ENCODE measurements at regions not wholly inside any gene's neighbourhood (a gene's known extent, or its start where the extent isn't known, plus 50 kb on each side); places are given as distances from the start of the nearest gene placed in this dataset.

DNA sequence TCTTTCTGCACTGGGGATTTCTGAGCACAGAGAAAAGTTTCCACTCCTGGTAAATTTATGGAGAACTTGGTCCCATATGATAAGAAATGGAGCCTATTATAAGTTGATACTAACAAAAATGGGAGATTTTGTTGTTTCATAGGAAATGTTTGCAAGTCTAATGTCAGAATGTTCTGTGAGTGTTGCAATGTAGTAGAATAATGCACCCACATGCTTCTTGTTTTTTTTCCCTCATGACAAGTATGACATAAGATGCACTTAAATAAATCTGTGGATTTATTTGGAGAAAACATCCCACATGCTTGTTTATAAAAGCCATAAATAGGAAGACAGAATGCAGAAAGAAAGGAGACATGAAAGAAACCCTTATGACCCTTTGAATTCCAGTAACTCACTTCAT is 50.8 kb upstream of the KCNJ6 start:
- H3K9me3 ChIP-seq = no peaks in the 10 kb centered on the region
- in situ Hi-C loops (cut with MboI; ENCODE audit: low sequenced_read_pairs in 4 of 4) (no loop called here), intact Hi-C loops (cut with DNase I; ENCODE audit: low total_unique reads) (no loop called here)
- no peak for ATAC-seq
- no peak overlapping the region for H3K27ac ChIP-seq
- no peaks in the 10 kb centered on the region for H3K36me3 ChIP-seq
- H3K27me3 ChIP-seq = no peaks in the 10 kb centered on the region
- TF ChIP-seq, protein P1, sequence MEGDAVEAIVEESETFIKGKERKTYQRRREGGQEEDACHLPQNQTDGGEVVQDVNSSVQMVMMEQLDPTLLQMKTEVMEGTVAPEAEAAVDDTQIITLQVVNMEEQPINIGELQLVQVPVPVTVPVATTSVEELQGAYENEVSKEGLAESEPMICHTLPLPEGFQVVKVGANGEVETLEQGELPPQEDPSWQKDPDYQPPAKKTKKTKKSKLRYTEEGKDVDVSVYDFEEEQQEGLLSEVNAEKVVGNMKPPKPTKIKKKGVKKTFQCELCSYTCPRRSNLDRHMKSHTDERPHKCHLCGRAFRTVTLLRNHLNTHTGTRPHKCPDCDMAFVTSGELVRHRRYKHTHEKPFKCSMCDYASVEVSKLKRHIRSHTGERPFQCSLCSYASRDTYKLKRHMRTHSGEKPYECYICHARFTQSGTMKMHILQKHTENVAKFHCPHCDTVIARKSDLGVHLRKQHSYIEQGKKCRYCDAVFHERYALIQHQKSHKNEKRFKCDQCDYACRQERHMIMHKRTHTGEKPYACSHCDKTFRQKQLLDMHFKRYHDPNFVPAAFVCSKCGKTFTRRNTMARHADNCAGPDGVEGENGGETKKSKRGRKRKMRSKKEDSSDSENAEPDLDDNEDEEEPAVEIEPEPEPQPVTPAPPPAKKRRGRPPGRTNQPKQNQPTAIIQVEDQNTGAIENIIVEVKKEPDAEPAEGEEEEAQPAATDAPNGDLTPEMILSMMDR (IDR thresholded peaks at IDR 0.05 in 4 of 5, conservative IDR thresholded peaks at IDR 0.05 in 1 of 5) = no peak
- TF ChIP-seq POLR2A (IDR thresholded peaks at IDR 0.05) = no peak
- no peak overlapping the region for H3K4me3 ChIP-seq
- H3K4me1 ChIP-seq = no peaks in the 10 kb centered on the region
- DNase-seq = no peak

GRCh38 chr21:37968744-37969143 is 52.5 kb upstream of the KCNJ6 start:
- ATAC-seq (no peak), DNase-seq (no peak)
- Histone ChIP-seq H3K27me3 (no peaks in the 10 kb centered on the region), H3K36me3 (no peaks in the 10 kb centered on the region), H3K9me3 (no peaks in the 10 kb centered on the region), H3K4me1 (no peaks in the 10 kb centered on the region), H3K27ac (no peak overlapping the region), H3K4me3 (no peak overlapping the region)
- in situ Hi-C loops (cut with MboI; ENCODE audit: low sequenced_read_pairs in 4 of 4) (no loop called here), intact Hi-C loops (cut with DNase I; ENCODE audit: low total_unique reads) (no loop called here)
- TF ChIP-seq, protein P1 (IDR thresholded peaks at IDR 0.05 in 4 of 5, conservative IDR thresholded peaks at IDR 0.05 in 1 of 5) = no peak
- no peak for TF ChIP-seq POLR2A (IDR thresholded peaks at IDR 0.05)

- intact Hi-C loops (cut with DNase I; ENCODE audit: low total_unique reads) = no loop called here
- ATAC-seq = no peak
- in situ Hi-C loops (cut with MboI; ENCODE audit: low sequenced_read_pairs in 4 of 4) = no loop called here
Observed at GRCh38 chr21:37970548-37970947, 54.3 kb upstream of the KCNJ6 start.

DNA sequence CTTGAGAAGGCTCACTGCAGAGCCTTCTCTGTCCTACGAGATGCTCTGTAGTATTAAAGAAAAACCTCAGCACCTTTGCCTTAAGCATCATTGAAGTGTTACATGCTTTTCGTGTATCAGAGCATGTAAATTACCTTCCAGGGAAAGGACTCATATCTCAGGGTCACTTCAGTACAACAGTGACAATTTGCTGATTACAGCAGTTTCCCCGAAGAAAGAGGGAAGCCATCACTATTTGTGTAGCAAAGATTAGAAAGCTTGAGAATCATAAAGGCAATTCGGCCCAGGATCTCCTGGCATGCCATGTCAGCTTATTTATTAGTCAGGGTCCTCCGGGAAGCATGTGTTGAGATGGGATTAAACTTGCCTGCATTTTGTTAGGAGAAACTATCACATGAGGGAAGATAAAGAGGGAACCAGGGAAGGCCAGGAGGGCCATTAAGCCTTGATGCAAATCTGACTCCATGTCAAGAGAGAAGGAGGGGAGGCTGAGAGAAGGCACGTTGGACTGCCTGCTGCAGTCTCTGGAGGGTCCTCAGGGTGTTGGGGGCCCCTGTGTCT is 55.2 kb upstream of the KCNJ6 start:
- Histone ChIP-seq H3K4me1 (no peaks in the 10 kb centered on the region), H3K9me3 (no peaks in the 10 kb centered on the region), H3K36me3 (no peaks in the 10 kb centered on the region), H3K4me3 (no peak overlapping the region), H3K27me3 (no peaks in the 10 kb centered on the region), H3K27ac (no peak overlapping the region)
- in situ Hi-C loops (cut with MboI; ENCODE audit: low sequenced_read_pairs in 4 of 4) = no loop called here
- TF ChIP-seq, protein P1 (IDR thresholded peaks at IDR 0.05 in 4 of 5, conservative IDR thresholded peaks at IDR 0.05 in 1 of 5) = no peak
- no peak for TF ChIP-seq POLR2A (IDR thresholded peaks at IDR 0.05)
- no peak for DNase-seq
- no peak for ATAC-seq
- intact Hi-C loops (cut with DNase I; ENCODE audit: low total_unique reads) = no loop called here

More at GRCh38 chr21:37970548-37970947, 54.3 kb upstream of the KCNJ6 start:
- H3K4me1 ChIP-seq = no peaks in the 10 kb centered on the region
- no peak overlapping the region for H3K27ac ChIP-seq
- no peak for DNase-seq
- H3K9me3 ChIP-seq = no peaks in the 10 kb centered on the region
- no peak for TF ChIP-seq POLR2A (IDR thresholded peaks at IDR 0.05)
- TF ChIP-seq, protein P1 (IDR thresholded peaks at IDR 0.05 in 4 of 5, conservative IDR thresholded peaks at IDR 0.05 in 1 of 5) = no peak
- H3K4me3 ChIP-seq = no peak overlapping the region
- no peaks in the 10 kb centered on the region for H3K27me3 ChIP-seq
- H3K36me3 ChIP-seq = no peaks in the 10 kb centered on the region

- Histone ChIP-seq H3K9me3 (no peaks in the 10 kb centered on the region), H3K36me3 (no peaks in the 10 kb centered on the region), H3K4me3 (no peak overlapping the region), H3K27ac (no peak overlapping the region), H3K4me1 (no peaks in the 10 kb centered on the region), H3K27me3 (no peaks in the 10 kb centered on the region)
- in situ Hi-C loops (cut with MboI; ENCODE audit: low sequenced_read_pairs in 4 of 4) = no loop called here
- no peak for ATAC-seq
- intact Hi-C loops (cut with DNase I; ENCODE audit: low total_unique reads) = no loop called here
- DNase-seq = no peak
- no peak for TF ChIP-seq POLR2A (IDR thresholded peaks at IDR 0.05)
- TF ChIP-seq, protein P1 (IDR thresholded peaks at IDR 0.05 in 4 of 5, conservative IDR thresholded peaks at IDR 0.05 in 1 of 5) = no peak
Observed at GRCh38 chr21:37974081-37974480, 57.8 kb upstream of the KCNJ6 start.

Measured in gastrocnemius medialis (tissue), 4 donors.